Body of pancreas (tissue), 4 donors: ENCODE measurements at regions not wholly inside any gene's neighbourhood (a gene's known extent, or its start where the extent isn't known, plus 50 kb on each side); places are given as distances from the start of the nearest gene placed in this dataset.
A peak's percentile ranks its signal among the peaks of the same experiment; 100 is the strongest.

Source experiments
- ATAC-seq: fragments of 150-250 bp; one replicate; pipeline ENCODE4 v1.9.1; 2016
- DNase-seq, 4 donors: peaks; one replicate each; pipeline ENCODE4 v3.0.0-alpha.2; 2019
- H3K27ac ChIP-seq, 4 donors: fragments of 200-600 bp; sonication (generic); 1 replicate in 3 of 4; 2 replicates in 1 of 4; pipeline versions ENCODE4 v1.5.1 to v1.6.1; 2016 to 2019; ENCODE audit warnings: mild to moderate bottlenecking in 1 of 4, mixed read lengths in 1 of 4, moderate library complexity in 1 of 4
- H3K27me3 ChIP-seq, 2 donors: fragments of 200-600 bp; sonication (generic); one replicate each; pipeline ENCODE4 v1.6.0; 2016; ENCODE audit warnings: mild to moderate bottlenecking in 1 of 2
- H3K36me3 ChIP-seq, 2 donors: fragments of 200-600 bp; sonication (generic); replicated peaks in 1 of 2; 2 replicates each; pipeline ENCODE4 v1.5.1; 2016; ENCODE audit warnings: low read depth in 2 of 2; ENCODE audit not compliant: insufficient read depth in 1 of 2
- H3K4me1 ChIP-seq: fragments of 200-600 bp; sonication (generic); one replicate; pipeline ENCODE4 v1.6.0; 2016
- H3K4me3 ChIP-seq, 2 donors: fragments of 200-600 bp; sonication (generic); 1 replicate in 1 of 2; 2 replicates in 1 of 2; pipeline ENCODE4 v1.5.1; 2016 to 2019
- H3K9me3 ChIP-seq, 3 donors: fragments of 200-600 bp; sonication (generic); 1 replicate in 2 of 3; 2 replicates in 1 of 3; pipeline ENCODE4 v1.5.1; 2016
- CTCF ChIP-seq, 7 experiments: fragments of 450-650 bp in 4 of 7; fragments of 200-600 bp in 3 of 7; sonication (generic) in 3 of 7; IDR thresholded peaks; one replicate each; pipeline ENCODE4 v1.5.1; 2016 to 2019; ENCODE audit warnings: antibody characterized with exemption in 7 of 7
- POLR2A ChIP-seq, 3 donors: fragments of 450-650 bp; IDR thresholded peaks; one replicate each; pipeline ENCODE4 v1.6.1; 2016; ENCODE audit warnings: antibody characterized with exemption in 3 of 3, mild to moderate bottlenecking in 2 of 3
- WGBS, 2 donors: methylation state at CpG; one replicate each; pipeline ENCODE4 v1.1.5; 2017; 5-methylcytosine and 5-hydroxymethylcytosine counted together
- intact Hi-C: fragments of 100-400 bp; cut with DNase I; formaldehyde crosslinking; loops from one replicate; pipeline ENCODE4 v1.15.1; 2023

- DNase-seq (no peak), ATAC-seq (no peak)
- no peak for TF ChIP-seq POLR2A (IDR thresholded peaks at IDR 0.05)
- no peak for TF ChIP-seq CTCF (IDR thresholded peaks at IDR 0.05)
- 77 to 82% methylated on average over 4 of the region's 4 CpGs for WGBS, 2 donors
- Histone ChIP-seq H3K4me1 (no peaks in the 10 kb centered on the region), H3K9me3 (no peaks in the 10 kb centered on the region), H3K4me3 (no peak overlapping the region), H3K36me3 (no peaks in the 10 kb centered on the region), H3K27me3 (no peaks in the 10 kb centered on the region), H3K27ac (no peak overlapping the region)
- intact Hi-C loops: no loop called here
Observed at GRCh38 chrX:17932781-17933180, 71.7 kb upstream of the RAI2 start.

- no peak for DNase-seq
- 77 to 79% methylated on average over 3 to 6 of the region's 7 CpGs for WGBS, 2 donors
- Histone ChIP-seq H3K4me1 (no peaks in the 10 kb centered on the region), H3K36me3 (no peaks in the 10 kb centered on the region), H3K4me3 (no peak overlapping the region), H3K27ac (no peak overlapping the region), H3K9me3 (no peaks in the 10 kb centered on the region), H3K27me3 (no peaks in the 10 kb centered on the region)
- ATAC-seq: no peak
- TF ChIP-seq POLR2A (IDR thresholded peaks at IDR 0.05) (no peak), CTCF (IDR thresholded peaks at IDR 0.05) (no peak)
- intact Hi-C loops: no loop called here
Observed at GRCh38 chrX:17931855-17932254, 70.8 kb upstream of the RAI2 start.

- no peak overlapping the region for H3K27ac ChIP-seq
- no peak for DNase-seq
- intact Hi-C loops: no loop called here
- H3K27me3 ChIP-seq: no peaks in the 10 kb centered on the region
- H3K9me3 ChIP-seq: no peaks in the 10 kb centered on the region
- TF ChIP-seq POLR2A (IDR thresholded peaks at IDR 0.05) (no peak), CTCF (IDR thresholded peaks at IDR 0.05) (no peak)
- H3K36me3 ChIP-seq: no peaks in the 10 kb centered on the region
- no peak overlapping the region for H3K4me3 ChIP-seq
- no peaks in the 10 kb centered on the region for H3K4me1 ChIP-seq
- ATAC-seq: no peak
- WGBS, 2 donors: 39 to 41% methylated on average over 4 of the region's 4 CpGs
Observed at GRCh38 chrX:17930850-17931249, 69.8 kb upstream of the RAI2 start.

- no peak for TF ChIP-seq CTCF (IDR thresholded peaks at IDR 0.05)
- no peak for TF ChIP-seq POLR2A (IDR thresholded peaks at IDR 0.05)
- Histone ChIP-seq H3K4me1 (no peaks in the 10 kb centered on the region), H3K27me3 (no peaks in the 10 kb centered on the region), H3K36me3 (no peaks in the 10 kb centered on the region), H3K4me3 (no peak overlapping the region), H3K27ac (no peak overlapping the region), H3K9me3 (no peaks in the 10 kb centered on the region)
- DNase-seq (no peak), ATAC-seq (no peak)
- intact Hi-C loops: no loop called here
Observed at GRCh38 chrX:17923546-17923945, 62.4 kb upstream of the RAI2 start.

GRCh38 chrX:17922303-17922702, 61.2 kb upstream of the RAI2 start:
- H3K4me3 ChIP-seq: no peak overlapping the region
- no peaks in the 10 kb centered on the region for H3K9me3 ChIP-seq
- H3K4me1 ChIP-seq: no peaks in the 10 kb centered on the region
- no peak overlapping the region for H3K27ac ChIP-seq
- TF ChIP-seq POLR2A (IDR thresholded peaks at IDR 0.05) (no peak), CTCF (IDR thresholded peaks at IDR 0.05) (no peak)
- no peak for ATAC-seq
- DNase-seq: peak in 1 of 4 donors; percentile 8
- intact Hi-C loops: no loop called here
- no peaks in the 10 kb centered on the region for H3K36me3 ChIP-seq
- 17 to 19% methylated on average over 5 of the region's 5 CpGs for WGBS, 2 donors
- H3K27me3 ChIP-seq: no peaks in the 10 kb centered on the region
